IMR-90 (cell line): ENCODE measurements at regions not wholly inside any gene's neighbourhood (a gene's known extent, or its start where the extent isn't known, plus 50 kb on each side); places are given as distances from the start of the nearest gene placed in this dataset.

ENCODE experiments used
- ATAC-seq: fragments of 200-7000 bp; cut with Tn5 transposase; 2 replicates; pipeline ENCODE4 v1.9.1; 2020; ENCODE audit warnings: low read depth, mild to moderate bottlenecking, moderate library complexity
- BruUV-seq: library from RNA; stranded (reverse); fragments of 400-500 nt; replicated peaks from 2 replicates; lab custom pipeline; 2021; lab: Mats Ljungman, UMichigan
- CTCF ChIA-PET: fragments of 300-600 bp; formaldehyde crosslinking; extraction: SDS; loops from one replicate; lab custom pipeline; 2021; ENCODE audit warnings: antibody characterized with exemption; lab: Yijun Ruan, JAX
- POLR2A ChIA-PET: fragments of 300-600 bp; sonication (Branson Sonifier 250); formaldehyde crosslinking; loops from one replicate; lab custom pipeline; 2022; ENCODE audit warnings: antibody characterized with exemption; ENCODE audit not compliant: unreplicated experiment; lab: Charles Lee
- DNase-seq: peaks from one replicate; pipeline ENCODE4 v3.0.0; 2013
- H2AFZ ChIP-seq: replicated peaks from 2 replicates; pipeline ENCODE3; 2013; ENCODE audit warnings: low read length, mild to moderate bottlenecking; ENCODE audit not compliant: poor library complexity
- H2AK5ac ChIP-seq: 2 replicates; pipeline ENCODE4 v1.6.1; 2013; ENCODE audit warnings: low read depth, low read length, inconsistent platforms
- H2AK9ac ChIP-seq: replicated peaks from 2 replicates; pipeline ENCODE3; 2013; ENCODE audit warnings: mild to moderate bottlenecking, low read depth, low read length, moderate library complexity; ENCODE audit not compliant: poor library complexity
- H2BK120ac ChIP-seq: 2 replicates; pipeline ENCODE4 v1.6.1; 2013; ENCODE audit warnings: low read depth, low read length, inconsistent platforms
- H2BK15ac ChIP-seq: 3 replicates; pipeline ENCODE4 v1.6.1; 2013; ENCODE audit warnings: low read depth, low read length, inconsistent platforms
- H2BK20ac ChIP-seq: 2 replicates; pipeline ENCODE4 v1.6.1; 2013; ENCODE audit warnings: low read depth, mild to moderate bottlenecking, inconsistent platforms, low read length, moderate library complexity
- H2BK5ac ChIP-seq: 2 replicates; pipeline ENCODE4 v1.6.1; 2013; ENCODE audit warnings: mild to moderate bottlenecking, low read depth, low read length, inconsistent platforms; ENCODE audit not compliant: poor library complexity, severe bottlenecking
- H3K14ac ChIP-seq: replicated peaks from 2 replicates; pipeline ENCODE4 v1.6.1; 2013; ENCODE audit warnings: low read depth, low read length, inconsistent platforms
- H3K18ac ChIP-seq: 2 replicates; pipeline ENCODE4 v1.6.1; 2013; ENCODE audit warnings: low read depth, low read length, control low read depth
- H3K23ac ChIP-seq: 2 replicates; pipeline ENCODE4 v1.6.1; 2013; ENCODE audit warnings: low read depth, low read length, inconsistent platforms
- H3K27ac ChIP-seq: 2 replicates; pipeline ENCODE4 v1.5.1; 2013; ENCODE audit warnings: mild to moderate bottlenecking, control low read depth, low read length; ENCODE audit not compliant: insufficient read depth
- H3K27me3 ChIP-seq: 2 replicates; pipeline ENCODE4 v1.6.1; 2013; ENCODE audit warnings: low read length; ENCODE audit not compliant: control insufficient read depth, insufficient read depth
- H3K36me3 ChIP-seq: 2 replicates; pipeline ENCODE4 v1.6.1; 2013; ENCODE audit warnings: low read length, mixed read lengths; ENCODE audit not compliant: control insufficient read depth, insufficient read depth
- H3K4ac ChIP-seq: 2 replicates; pipeline ENCODE4 v1.6.1; 2013; ENCODE audit warnings: low read depth, low read length, inconsistent platforms
- H3K4me1 ChIP-seq: 2 replicates; pipeline ENCODE4 v1.6.1; 2013; ENCODE audit warnings: low read length, mixed read lengths; ENCODE audit not compliant: control insufficient read depth, insufficient read depth
- H3K4me2 ChIP-seq: 2 replicates; pipeline ENCODE4 v1.6.1; 2013; ENCODE audit warnings: low read depth, mild to moderate bottlenecking, control low read depth, low read length, moderate library complexity
- H3K4me3 ChIP-seq: 2 replicates; pipeline ENCODE4 v1.5.1; 2013; ENCODE audit warnings: low read depth, mild to moderate bottlenecking, control low read depth, low read length, moderate library complexity; ENCODE audit not compliant: insufficient read depth
- H3K56ac ChIP-seq: 2 replicates; pipeline ENCODE4 v1.6.1; 2013; ENCODE audit warnings: low read length, inconsistent platforms; ENCODE audit not compliant: insufficient read depth; ENCODE audit errors: extremely low read depth
- H3K79me1 ChIP-seq, 2 experiments: 2 replicates each; pipeline ENCODE4 v1.6.1; 2013; ENCODE audit warnings: low read length in 2 of 2, inconsistent platforms in 1 of 2, low read depth in 1 of 2
- H3K9ac ChIP-seq: 2 replicates; pipeline ENCODE4 v1.6.1; 2013; ENCODE audit warnings: low read depth, low read length, control low read depth
- H3K9me1 ChIP-seq: 2 replicates; pipeline ENCODE4 v1.6.1; 2013; ENCODE audit warnings: low read length, inconsistent platforms; ENCODE audit not compliant: insufficient read depth
- H3K9me3 ChIP-seq: 2 replicates; pipeline ENCODE4 v1.6.1; 2013; ENCODE audit warnings: low read length; ENCODE audit not compliant: control insufficient read depth, insufficient read depth
- H4K20me1 ChIP-seq: 2 replicates; pipeline ENCODE4 v1.6.1; 2013; ENCODE audit warnings: low read length, inconsistent platforms; ENCODE audit not compliant: insufficient read depth
- H4K5ac ChIP-seq: 2 replicates; pipeline ENCODE4 v1.6.1; 2013; ENCODE audit warnings: mild to moderate bottlenecking, low read depth, low read length, control low read depth
- H4K8ac ChIP-seq, 2 experiments: 2 replicates each; pipeline ENCODE4 v1.6.1; 2013; ENCODE audit warnings: low read depth in 2 of 2, low read length in 2 of 2, control low read depth in 1 of 2, inconsistent platforms in 1 of 2
- H4K91ac ChIP-seq: 2 replicates; pipeline ENCODE4 v1.6.1; 2013; ENCODE audit warnings: low read depth, low read length, inconsistent platforms; ENCODE audit not compliant: insufficient read depth
- BHLHE40 ChIP-seq: fragments of 150-350 bp; IDR thresholded peaks from 2 replicates; pipeline ENCODE4 v1.6.1; 2016; ENCODE audit warnings: mild to moderate bottlenecking, low read depth, low read length
- FOS ChIP-seq: fragments of 150-350 bp; IDR thresholded peaks from 2 replicates; pipeline ENCODE4 v1.6.1; 2016; ENCODE audit warnings: low read depth, low read length
- RCOR1 ChIP-seq: IDR thresholded peaks from 2 replicates; pipeline ENCODE4 v1.6.1; 2012; ENCODE audit warnings: mild to moderate bottlenecking, low read length, improper control_type of control experiment; ENCODE audit not compliant: insufficient replicate concordance
- SMC3 ChIP-seq: fragments of 150-350 bp; IDR thresholded peaks from 2 replicates; pipeline ENCODE4 v1.6.1; 2016; ENCODE audit warnings: low read depth, mild to moderate bottlenecking, antibody characterized with exemption, low read length, moderate library complexity
- WGBS, 2 experiments: methylation state at CpG; one replicate each; pipeline versions ENCODE4 v1.1.5 to v1.1.7; 2013; ENCODE audit warnings: missing lambda C conversion rate in 2 of 2; ENCODE audit not compliant: insufficient read length in 1 of 2; ENCODE audit errors: extremely low coverage in 2 of 2; 5-methylcytosine and 5-hydroxymethylcytosine counted together
- dilution Hi-C: fragments of 300-500 bp; cut with HindIII; formaldehyde crosslinking; loops from one replicate; pipeline ENCODE4 v1.14.3; 2018; ENCODE audit warnings: low sequenced_read_pairs; ENCODE audit not compliant: unreplicated experiment
- in situ Hi-C: fragments of 300-500 bp; cut with MboI; formaldehyde crosslinking; loops from 3 replicates; pipeline ENCODE4 v1.14.3; 2019; ENCODE audit warnings: low sequenced_read_pairs, inconsistent platforms, mixed read lengths
- intact Hi-C: fragments of 100-400 bp; cut with micrococcal nuclease; formaldehyde crosslinking; loops from 2 replicates; pipeline ENCODE4 v1.10.0; 2022
- TF ChIP-seq, protein P1 (sequence below): fragments of 150-350 bp; IDR thresholded peaks from 2 replicates; pipeline ENCODE4 v1.6.1; 2016; ENCODE audit warnings: low read depth, mild to moderate bottlenecking, low read length, moderate library complexity, borderline replicate concordance
- TF ChIP-seq, protein P2 (sequence below): conservative IDR thresholded peaks from 2 replicates; pipeline ENCODE4 v1.5.1; 2012; ENCODE audit warnings: mild to moderate bottlenecking, low read depth, low read length, improper control_type of control experiment

DNA sequence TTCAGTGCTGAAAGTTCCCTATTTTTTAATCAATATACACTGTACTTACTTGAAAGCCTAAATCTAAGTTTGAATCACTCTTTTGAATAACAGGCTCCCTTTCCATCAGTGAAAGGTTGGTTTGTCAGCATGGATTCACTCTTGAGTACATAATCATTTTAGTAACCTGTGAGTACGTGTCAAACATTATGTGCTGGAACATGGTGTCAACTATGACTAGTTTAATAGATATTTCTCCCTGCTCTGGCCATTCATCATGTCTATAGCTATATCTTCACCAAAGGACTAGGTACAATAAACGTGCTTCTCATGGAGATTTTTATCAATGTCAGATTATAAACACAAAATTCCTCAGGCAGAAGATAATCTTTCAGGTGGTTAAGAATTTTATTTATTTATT, 61.7 kb upstream of the MDFIC start:
- H3K36me3 ChIP-seq: no peaks in the 10 kb centered on the region
- H4K8ac ChIP-seq: no peak overlapping the region
- intact Hi-C loops: loop anchor here (10.0 kb wide), 1 partner anchor 615 kb away; no protein-coding TSS in a partner anchor
- H2BK15ac ChIP-seq: no peak overlapping the region
- ChIA-PET POLR2A (no interaction called here), CTCF (interaction anchor here (0.6 kb wide), 1 partner anchor 816 kb away, joined by 3 read pairs; no protein-coding TSS in a partner anchor)
- no peak overlapping the region for H2BK20ac ChIP-seq
- no peak for DNase-seq
- H3K4me3 ChIP-seq: no peak overlapping the region
- H2AK5ac ChIP-seq: no peak overlapping the region
- no peak for ATAC-seq
- H3K4me2 ChIP-seq: no peak overlapping the region
- H3K27me3 ChIP-seq: no peaks in the 10 kb centered on the region
- no TSS peak for BruUV-seq
- H2BK5ac ChIP-seq: no peak overlapping the region
- H2AK9ac ChIP-seq: no peak overlapping the region
- H3K4me1 ChIP-seq: no peaks in the 10 kb centered on the region; the same call in 1 of the 2 replicates
- no peaks in the 10 kb centered on the region for H3K9me1 ChIP-seq
- WGBS, 2 experiments: no CpG with 5 or more reads among the region's 2 CpGs
- no peak overlapping the region for H3K14ac ChIP-seq
- H3K23ac ChIP-seq: no peak overlapping the region
- H3K9ac ChIP-seq: no peak overlapping the region
- H3K56ac ChIP-seq: no peak overlapping the region
- H4K20me1 ChIP-seq: no peaks in the 10 kb centered on the region
- H3K9me3 ChIP-seq: no peaks in the 10 kb centered on the region
- no peak overlapping the region for H2AFZ ChIP-seq
- TF ChIP-seq BHLHE40 (no peak), SMC3 (no peak), FOS (no peak), RCOR1 (no peak)
- TF ChIP-seq, protein P1, sequence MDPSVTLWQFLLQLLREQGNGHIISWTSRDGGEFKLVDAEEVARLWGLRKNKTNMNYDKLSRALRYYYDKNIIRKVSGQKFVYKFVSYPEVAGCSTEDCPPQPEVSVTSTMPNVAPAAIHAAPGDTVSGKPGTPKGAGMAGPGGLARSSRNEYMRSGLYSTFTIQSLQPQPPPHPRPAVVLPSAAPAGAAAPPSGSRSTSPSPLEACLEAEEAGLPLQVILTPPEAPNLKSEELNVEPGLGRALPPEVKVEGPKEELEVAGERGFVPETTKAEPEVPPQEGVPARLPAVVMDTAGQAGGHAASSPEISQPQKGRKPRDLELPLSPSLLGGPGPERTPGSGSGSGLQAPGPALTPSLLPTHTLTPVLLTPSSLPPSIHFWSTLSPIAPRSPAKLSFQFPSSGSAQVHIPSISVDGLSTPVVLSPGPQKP: no peak
- TF ChIP-seq, protein P2, sequence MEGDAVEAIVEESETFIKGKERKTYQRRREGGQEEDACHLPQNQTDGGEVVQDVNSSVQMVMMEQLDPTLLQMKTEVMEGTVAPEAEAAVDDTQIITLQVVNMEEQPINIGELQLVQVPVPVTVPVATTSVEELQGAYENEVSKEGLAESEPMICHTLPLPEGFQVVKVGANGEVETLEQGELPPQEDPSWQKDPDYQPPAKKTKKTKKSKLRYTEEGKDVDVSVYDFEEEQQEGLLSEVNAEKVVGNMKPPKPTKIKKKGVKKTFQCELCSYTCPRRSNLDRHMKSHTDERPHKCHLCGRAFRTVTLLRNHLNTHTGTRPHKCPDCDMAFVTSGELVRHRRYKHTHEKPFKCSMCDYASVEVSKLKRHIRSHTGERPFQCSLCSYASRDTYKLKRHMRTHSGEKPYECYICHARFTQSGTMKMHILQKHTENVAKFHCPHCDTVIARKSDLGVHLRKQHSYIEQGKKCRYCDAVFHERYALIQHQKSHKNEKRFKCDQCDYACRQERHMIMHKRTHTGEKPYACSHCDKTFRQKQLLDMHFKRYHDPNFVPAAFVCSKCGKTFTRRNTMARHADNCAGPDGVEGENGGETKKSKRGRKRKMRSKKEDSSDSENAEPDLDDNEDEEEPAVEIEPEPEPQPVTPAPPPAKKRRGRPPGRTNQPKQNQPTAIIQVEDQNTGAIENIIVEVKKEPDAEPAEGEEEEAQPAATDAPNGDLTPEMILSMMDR: no peak
- H4K5ac ChIP-seq: no peak overlapping the region
- H2BK120ac ChIP-seq: no peak overlapping the region
- H4K91ac ChIP-seq: no peak overlapping the region
- no peak overlapping the region for H3K27ac ChIP-seq
- no peaks in the 10 kb centered on the region for H3K79me1 ChIP-seq
- no peak overlapping the region for H3K18ac ChIP-seq
- in situ Hi-C loops: loop anchor here (10.0 to 25.0 kb wide), 3 partner anchors 827 to 1265 kb away; no protein-coding TSS in a partner anchor
- dilution Hi-C loops: no loop called here
- H3K4ac ChIP-seq: no peak overlapping the region
